ENCODE measurements at regions not wholly inside any gene's neighbourhood (a gene's known extent, or its start where the extent isn't known, plus 50 kb on each side); places are given as distances from the start of the nearest gene placed in this dataset.

GRCh38 chr2:217365656-217366055 lies 505.8 kb upstream of the TNP1 start:
- H3K4me3 ChIP-seq (ENCODE audit: control insufficient read depth, low read depth, low read length) = no peak overlapping the region
- no peak for DNase-seq (ENCODE audit: low read depth)
- no peak for TF ChIP-seq CTCF (conservative IDR thresholded peaks at IDR 0.05; ENCODE audit: control insufficient read depth, insufficient read depth, low read depth, low read length)

GRCh38 chr2:217364224-217364623 lies 504.4 kb upstream of the TNP1 start:
- no peak overlapping the region for H3K4me3 ChIP-seq (ENCODE audit: control insufficient read depth, low read depth, low read length)
- TF ChIP-seq CTCF (conservative IDR thresholded peaks at IDR 0.05; ENCODE audit: control insufficient read depth, insufficient read depth, low read depth, low read length) = no peak
- no peak for DNase-seq (ENCODE audit: low read depth)

GRCh38 chr2:217363470-217363869 lies 503.6 kb upstream of the TNP1 start:
- H3K4me3 ChIP-seq (ENCODE audit: control insufficient read depth, low read depth, low read length) = no peak overlapping the region
- DNase-seq (ENCODE audit: low read depth) = no peak
- TF ChIP-seq CTCF (conservative IDR thresholded peaks at IDR 0.05; ENCODE audit: control insufficient read depth, insufficient read depth, low read depth, low read length) = no peak

GRCh38 chr2:217362710-217363109 lies 502.8 kb upstream of the TNP1 start:
- no peak for TF ChIP-seq CTCF (conservative IDR thresholded peaks at IDR 0.05; ENCODE audit: control insufficient read depth, insufficient read depth, low read depth, low read length)
- no peak for DNase-seq (ENCODE audit: low read depth)

GRCh38 chr2:217362286-217362685 lies 502.4 kb upstream of the TNP1 start:
- DNase-seq (ENCODE audit: low read depth) = no peak
- H3K4me3 ChIP-seq (ENCODE audit: control insufficient read depth, low read depth, low read length) = no peak overlapping the region
- TF ChIP-seq CTCF (conservative IDR thresholded peaks at IDR 0.05; ENCODE audit: control insufficient read depth, insufficient read depth, low read depth, low read length) = no peak

More at GRCh38 chr2:217362710-217363109, 502.8 kb upstream of the TNP1 start:
- no peak overlapping the region for H3K4me3 ChIP-seq (ENCODE audit: control insufficient read depth, low read depth, low read length)

GRCh38 chr2:217361483-217361880 lies 501.6 kb upstream of the TNP1 start:
- TF ChIP-seq CTCF (conservative IDR thresholded peaks at IDR 0.05; ENCODE audit: control insufficient read depth, insufficient read depth, low read depth, low read length) = no peak
- H3K4me3 ChIP-seq (ENCODE audit: control insufficient read depth, low read depth, low read length) = no peak overlapping the region
- peak; percentile 15 for DNase-seq (ENCODE audit: low read depth)
